Stimulated activated CD4-positive, alpha-beta T cell treated with anti-CD3 and anti-CD28 coated beads, Interleukin-1b, Interleukin-23, amount 100 ng/mL, for 24 hours (primary cell): ENCODE measurements at regions not wholly inside any gene's neighbourhood (a gene's known extent, or its start where the extent isn't known, plus 50 kb on each side); places are given as distances from the start of the nearest gene placed in this dataset.
"Not testable (repeated sequence)": the region's sequence is repeated elsewhere in the genome, so short reads cannot be mapped to it uniquely, and the experiment has no call there.

Experiments
- DNase-seq, 4 experiments: peaks; one replicate each; pipeline ENCODE4 v3.0.0-alpha.2; 2020; ENCODE audit warnings: low read depth in 4 of 4, low spot score in 1 of 4

DNA sequence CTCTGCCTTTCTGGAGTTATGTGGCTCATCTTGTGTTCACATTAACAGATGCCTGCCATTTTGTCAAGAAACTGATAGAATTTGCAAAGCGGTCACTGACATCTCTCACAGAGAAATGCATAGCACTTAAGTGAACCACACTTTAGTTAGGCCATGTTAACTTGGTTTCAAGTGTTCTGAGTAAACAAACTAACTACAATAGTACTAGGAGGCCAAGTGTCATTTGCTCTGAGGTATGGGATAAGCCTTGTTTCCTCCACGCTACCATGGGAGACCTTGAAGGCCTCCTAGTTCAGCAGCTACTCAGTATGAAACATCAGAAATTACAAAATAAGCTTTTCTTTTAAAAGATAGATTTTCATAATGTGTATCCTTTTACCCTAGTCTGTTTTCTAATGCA lies 143.5 kb upstream of the MARCKS start:
- DNase-seq: no peak

DNA sequence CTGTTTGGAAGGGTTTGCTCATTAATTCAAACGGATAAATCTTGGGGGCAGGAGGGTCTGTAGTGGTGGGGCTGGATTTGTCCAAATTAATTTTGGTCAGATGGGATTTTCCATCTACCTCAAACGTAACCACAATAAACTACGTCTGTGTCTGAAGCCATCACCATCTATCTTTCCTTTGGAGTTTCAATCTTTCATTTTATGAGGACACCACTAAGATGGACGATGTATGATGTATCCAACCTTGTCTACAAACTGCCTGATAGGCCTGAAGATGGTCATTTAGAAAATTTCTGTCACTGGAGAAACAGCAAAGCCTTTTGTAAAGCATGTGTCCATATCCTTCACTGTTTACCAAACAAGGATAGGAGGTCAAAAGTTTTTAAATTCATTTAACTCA lies 138.6 kb upstream of the MARCKS start:
- no peak for DNase-seq

DNA sequence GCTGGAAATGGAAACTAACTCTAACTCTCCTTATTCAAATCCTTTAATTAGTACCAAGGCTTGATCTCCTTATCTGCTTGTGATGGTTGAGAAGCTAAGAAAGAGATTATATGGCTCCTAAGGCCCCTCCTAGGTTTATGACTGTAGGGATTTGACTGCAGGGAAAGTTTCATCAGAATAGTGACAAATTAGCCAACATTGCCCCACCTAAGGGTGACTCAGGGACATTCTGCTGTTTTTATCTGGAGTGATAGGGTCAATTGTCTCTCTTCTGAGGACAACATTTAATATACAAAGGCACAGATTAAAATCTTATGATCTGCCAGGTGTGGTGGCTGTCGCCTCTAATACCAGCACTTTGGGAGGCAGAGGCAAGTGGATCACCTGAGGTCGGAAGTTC lies 138.1 kb upstream of the MARCKS start:
- DNase-seq: no peak

DNA sequence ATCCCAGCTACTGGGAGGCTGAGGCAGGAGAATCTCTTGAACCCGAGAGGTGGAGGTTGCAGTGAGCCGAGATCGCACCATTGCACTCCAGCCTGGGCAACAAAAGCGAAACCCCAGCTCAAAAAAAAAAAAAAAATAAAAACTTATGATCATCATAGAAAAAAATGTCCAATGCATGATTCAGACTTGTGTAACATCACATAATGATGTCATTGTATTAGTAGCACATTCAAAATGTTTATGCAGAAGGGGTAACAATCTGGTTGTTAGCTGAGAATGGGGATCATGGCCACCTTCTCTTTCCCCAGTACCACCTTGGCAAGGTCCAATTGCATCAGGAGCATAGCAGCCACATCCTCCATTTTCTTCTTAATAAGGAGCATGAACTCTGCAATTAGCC lies 137.6 kb upstream of the MARCKS start:
- DNase-seq: no peak

DNA sequence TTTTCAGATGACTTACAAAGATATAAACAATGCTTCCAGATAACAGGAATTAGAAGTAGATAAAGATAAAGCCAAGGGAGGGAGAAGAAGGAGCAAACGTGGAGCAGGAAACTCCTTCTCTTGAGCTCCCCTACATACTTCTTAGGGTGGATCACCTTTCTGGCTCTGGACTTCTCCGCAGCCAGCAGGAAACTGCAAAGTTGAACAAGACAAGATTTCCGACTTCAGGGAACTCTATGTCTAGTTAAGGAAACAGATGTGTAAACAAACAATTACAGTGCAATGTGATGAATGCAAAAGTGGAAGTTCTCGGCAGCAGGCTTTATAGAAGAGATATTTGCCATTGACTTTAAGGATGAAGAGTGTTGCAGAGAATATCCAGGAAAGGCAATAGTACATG lies 134.0 kb upstream of the MARCKS start:
- DNase-seq: no peak

DNA sequence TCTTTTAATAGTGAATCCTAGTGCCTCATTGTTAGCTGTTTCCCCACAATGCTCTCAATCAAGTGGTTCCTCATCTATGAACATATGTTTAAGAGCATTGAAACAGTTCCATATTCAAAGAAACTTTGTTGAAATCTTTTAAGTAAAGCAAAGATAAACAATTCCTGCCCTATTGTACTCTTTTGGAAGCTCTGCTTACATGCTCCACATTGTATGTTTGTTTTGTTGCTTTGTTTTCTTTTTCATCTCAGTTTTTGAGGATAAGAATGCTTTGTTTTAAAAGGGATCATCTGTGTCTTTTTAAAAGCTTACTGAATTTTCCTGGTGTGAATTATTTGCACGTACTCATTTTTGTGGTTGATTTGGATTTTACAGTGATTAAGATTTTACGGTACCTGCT lies 132.2 kb upstream of the MARCKS start:
- DNase-seq: not testable (repeated sequence)

DNA sequence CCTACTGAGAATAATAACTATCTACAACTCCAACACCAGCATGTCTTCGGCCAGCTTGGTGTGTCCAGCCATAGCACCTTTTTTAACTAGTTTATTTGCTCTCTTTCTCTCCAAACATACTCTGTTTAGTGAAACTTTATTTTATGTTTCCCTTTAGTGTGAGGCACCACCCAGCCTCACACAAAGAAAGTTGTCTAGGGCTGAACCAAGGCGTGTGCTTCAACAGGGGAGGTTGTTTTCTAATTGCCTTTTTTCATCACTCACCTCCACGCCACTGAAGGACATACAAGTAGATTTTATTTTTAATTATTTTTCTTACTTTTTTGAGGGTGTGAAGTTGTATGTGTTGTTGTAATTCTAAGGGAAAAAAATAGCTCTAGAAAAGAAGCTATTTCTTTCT lies 125.6 kb upstream of the MARCKS start:
- DNase-seq: no peak

DNA sequence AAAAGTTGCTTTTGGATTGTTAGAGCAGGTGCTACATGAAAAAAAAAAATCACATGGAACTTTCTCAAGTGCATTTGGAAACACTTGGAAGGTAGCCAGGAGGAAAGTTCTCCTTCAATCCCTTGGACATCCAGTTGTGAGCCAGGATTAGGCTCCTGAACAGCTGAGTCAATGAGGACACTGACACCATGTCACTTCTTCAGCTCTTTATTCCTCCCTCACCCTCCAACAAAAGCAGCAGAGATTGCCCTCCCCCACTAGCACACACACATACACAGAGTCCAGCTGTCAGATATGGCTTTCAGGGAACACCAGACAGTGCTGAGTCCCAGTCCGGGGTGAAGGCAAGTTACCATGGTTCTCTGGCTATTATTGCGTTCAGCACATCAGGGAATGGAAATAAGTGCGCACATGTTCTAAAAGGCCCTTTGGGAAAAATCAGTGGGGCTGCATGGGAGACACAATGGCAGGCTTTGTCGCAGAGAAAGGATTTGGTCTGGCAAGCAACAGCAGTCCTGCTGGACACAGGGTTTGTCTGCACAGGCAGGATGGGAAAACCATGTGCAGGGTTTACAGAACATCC lies 124.7 kb upstream of the MARCKS start:
- no peak for DNase-seq

DNA sequence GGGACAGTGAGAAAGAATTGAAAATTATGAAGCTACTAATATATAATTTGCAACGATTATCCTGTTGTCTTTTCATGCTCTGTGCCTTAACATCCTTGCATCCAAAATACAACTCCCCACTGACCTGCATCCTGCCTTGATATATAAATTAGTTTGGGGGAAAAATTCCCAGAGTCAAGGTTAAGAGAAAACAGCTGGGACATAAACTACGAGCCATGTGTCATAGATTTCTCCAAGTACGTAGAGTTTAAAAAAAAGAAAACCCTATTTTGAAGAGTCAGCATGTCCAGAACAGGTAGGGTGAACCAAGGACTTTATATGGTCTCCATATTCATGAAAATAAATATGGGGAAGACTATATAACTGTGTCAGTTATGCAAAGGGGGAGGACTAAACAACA lies 123.8 kb upstream of the MARCKS start:
- DNase-seq: no peak

DNA sequence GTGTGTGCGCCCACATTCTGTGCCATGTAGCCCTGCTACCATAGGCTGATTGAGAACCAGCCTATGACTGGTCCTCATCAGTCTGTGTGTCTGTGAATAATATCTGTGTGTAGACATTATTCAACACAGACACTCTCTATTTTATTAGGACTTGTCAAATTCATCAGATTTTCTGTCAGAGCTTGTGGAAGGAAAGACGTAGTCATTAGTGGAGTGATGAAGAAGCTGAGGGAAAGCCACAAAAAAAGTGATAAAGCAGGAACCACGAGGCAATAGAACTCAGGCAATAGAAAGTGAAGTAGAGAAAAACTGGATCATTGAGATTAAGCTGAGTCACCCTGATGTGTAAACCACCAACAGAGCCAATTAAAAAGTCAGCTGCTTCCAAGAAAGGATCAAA lies 122.2 kb upstream of the MARCKS start:
- DNase-seq: no peak

DNA sequence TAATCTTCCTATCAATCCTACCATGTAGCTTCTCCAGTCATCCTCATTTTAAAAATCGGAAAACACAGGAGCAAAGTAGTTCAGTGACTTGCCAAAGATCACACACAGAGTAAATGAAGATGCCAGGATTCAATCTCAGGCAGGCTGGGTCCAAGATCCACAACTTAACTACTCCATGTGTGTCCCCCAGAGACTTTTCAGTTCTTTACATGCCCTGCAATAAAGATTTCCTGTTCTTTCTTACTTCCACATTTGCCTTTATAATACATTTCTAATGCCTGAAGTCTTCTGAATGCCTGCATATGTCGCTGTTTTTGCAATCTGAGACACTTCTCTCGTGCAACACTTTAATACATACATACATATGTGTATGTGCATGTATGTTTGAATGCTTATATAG lies 121.7 kb upstream of the MARCKS start:
- DNase-seq: no peak

DNA sequence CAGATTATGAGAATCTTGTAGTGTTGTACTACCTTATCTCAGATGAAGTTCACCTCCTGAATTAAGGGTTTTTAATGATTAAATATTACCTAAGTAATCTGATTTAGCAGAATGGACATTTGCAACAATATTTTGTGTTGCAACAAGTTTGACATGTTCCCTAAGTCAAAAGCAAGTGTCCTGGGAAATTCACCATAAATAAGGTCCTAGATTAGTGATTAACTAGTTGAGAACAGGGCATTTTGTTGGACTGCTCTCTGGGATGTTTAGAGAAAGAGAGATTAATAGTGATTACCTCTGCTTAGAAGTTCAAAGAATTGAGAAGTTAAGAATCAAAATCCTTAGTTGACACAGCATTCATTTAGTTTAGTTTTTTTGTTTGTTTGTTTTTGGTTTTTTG lies 120.2 kb upstream of the MARCKS start:
- no peak for DNase-seq

DNA sequence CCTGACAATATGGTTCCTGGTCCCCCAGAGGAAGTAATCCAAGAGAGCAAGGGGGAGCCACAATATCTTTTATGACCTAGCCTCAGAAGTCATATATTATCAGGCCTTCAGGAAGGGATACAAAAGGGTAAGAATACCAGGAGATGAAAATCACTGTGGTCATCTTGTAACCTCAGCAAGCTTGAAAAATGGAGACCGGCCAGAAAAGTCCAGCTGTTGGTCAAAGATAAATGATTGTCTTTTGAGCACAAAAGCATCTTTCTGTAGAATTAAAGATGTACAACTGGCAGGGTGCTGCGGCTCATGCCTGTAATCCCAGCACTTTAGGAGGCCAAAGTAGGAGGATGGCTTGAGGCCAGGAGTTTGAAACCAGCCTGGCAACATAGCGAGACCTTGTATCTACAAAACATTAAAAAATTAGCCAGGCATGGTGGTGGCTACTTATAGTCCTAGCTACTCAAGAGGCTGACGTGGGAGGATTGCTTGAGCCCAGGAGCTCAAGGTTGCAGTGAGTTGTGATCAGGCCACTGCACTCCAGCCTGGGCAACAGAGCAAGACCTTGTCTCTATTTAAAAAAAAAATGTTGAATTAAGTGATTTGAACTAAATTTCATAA lies 118.0 kb upstream of the MARCKS start:
- DNase-seq: no peak

DNA sequence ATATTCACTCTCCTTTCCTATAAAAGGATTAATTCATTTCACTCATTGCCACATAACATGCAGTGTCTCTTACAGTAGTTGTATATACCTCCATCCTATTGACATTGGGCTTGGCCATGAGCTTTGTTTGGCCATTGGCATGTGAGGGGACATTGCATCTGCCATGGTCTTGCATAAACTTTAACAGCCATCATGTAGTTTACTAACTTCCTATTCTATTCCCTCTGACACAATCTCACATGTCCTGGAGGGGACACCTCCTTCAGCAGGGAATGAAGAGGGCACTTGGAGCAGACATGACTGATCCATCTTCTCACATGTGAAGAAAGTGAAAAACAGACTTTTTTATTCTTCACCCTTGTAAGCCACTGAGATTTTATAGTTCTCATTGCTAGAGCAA lies 115.5 kb upstream of the MARCKS start:
- no peak for DNase-seq

DNA sequence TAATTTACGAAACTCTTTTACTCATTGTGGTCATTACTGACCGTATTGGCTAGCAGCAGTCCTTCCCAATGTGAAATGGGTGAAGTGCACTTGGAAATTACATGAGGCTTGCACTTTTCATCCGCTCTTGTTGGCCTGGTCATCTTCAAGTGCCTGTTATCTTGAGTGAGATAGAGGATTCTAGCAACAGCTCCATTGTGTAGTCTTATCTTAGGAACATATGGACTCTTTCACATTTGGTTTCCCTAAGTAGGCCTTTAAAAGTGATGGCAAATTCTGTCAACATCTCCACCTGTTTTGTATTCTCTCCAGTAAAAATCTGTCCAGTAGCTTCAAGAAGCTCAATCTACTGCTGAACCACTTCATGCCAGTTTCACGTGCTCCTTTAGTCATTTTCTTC lies 114.8 kb upstream of the MARCKS start:
- DNase-seq: no peak

DNA sequence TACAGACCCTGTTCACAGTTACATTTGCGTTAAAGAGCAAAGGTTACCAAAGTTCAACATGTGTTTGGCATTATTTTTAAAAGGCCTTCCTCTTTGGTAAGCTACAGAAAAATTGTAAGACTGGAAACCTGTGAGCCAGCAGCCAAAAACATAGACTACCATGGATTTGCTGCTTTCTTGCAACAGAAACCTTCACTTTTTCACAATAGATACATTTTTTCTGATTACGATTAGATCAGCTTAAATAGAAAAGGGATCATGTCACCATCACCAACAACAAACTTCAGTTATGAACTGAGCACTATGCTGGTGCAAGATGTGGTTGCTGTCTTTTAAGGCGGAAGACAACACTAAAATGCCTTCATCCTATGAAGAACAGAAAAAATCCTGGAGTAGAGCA lies 112.3 kb upstream of the MARCKS start:
- DNase-seq: no peak

DNA sequence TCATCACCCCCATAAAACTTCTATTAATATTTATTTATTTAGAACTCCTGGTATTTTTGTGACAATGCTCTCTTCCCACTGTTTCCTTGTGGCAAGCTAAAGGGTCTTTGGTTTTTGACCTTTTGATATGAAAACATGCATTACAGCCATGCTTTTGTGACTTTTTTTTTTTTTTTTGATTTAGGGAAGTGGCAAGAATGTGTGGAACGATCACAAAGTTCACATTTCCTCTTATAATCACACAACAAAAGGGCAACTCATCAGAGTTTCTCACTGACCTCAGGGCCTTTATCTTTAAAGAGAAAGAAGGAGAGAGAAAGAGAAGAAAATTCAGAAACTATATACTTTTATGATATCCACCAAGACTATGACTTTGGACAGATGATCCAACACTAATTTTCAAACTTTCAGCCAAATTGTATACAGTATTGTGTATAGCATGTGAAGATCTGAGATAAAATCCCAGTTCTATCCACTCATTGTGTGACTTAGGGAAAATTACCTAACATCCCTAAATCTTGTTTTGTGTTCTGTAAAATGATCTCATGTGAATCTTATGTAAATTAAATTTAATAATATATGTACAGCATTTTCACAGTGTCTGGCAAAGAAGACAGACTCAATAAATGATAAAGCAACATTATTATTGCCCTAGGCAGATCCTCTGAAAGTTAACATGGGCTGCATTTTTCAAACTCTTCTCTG lies 106.8 kb upstream of the MARCKS start:
- no peak for DNase-seq

DNA sequence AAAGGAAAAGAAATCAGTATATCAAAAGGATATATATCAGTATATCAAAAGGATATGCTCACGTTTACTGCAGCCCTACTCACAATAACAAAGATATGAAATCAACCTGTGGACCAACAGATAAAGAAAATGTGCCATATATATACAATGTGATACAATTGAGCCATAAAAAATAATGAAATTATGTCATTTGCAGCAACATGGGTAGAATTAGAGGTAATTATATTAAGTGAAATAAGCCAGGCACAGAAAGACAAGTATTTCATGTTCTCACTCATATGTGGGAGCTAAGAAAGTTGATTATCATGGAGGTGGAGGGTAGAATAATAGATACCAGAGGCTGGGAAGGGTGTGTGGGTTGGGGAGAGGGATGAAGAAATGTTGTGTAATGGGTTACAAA lies 102.9 kb upstream of the MARCKS start:
- DNase-seq: no peak

DNA sequence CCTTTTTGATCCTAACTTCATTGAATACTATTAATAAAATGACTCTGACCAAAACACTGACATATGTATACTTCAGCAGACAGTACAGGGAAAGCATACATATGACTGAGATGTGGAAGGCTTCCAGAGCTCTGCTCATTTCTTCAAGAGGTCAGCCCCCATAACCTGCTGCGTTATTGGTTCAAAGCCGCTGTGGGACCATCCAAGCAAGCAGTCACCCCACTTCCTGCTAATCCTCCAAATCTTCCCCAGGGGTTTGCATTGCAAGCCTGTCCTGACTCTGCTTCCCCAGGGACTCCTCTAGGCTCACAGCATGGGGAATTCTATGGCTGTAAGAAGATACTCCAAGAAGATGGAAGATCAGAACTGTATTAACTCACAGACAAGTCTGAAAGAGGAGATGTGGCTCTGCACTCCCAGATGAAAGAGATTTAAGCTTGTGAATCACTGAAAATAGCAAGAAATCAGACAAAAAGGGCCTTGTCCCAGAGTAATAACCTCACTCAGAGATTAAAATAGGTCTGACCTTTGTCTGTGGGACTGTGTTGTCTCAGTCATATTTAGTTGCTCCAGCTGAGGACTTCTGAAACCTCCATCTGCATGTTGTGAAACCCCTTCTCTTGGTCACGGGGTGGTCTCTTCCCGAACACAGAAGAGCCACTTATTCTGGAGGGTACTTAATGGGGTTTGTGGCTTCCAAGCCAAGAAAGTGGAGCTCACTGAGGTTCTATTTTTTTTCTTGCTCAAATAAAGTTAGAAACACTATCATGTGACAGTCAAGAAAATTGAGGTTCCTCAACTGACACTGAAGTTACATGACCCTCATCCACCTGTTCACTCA lies 101.5 kb upstream of the MARCKS start:
- DNase-seq: no peak

DNA sequence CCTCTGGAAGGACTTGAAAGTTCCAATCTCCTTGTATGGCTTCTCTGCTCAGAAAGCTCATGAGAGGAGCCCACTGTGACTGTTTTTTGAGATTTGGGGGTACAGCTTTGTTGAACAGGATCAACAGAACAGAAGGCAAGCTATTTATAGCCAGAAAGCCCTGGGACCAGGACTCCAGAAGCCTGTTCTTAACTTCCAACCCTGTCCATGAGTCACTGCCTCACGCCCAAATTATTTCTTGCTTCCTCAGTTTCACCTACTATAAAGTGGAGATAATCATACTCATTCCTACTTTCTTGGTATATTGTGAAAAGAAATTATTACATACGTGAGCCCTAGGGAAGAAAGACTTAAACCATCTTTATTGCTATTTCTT lies 100.9 kb upstream of the MARCKS start:
- no peak for DNase-seq

DNA sequence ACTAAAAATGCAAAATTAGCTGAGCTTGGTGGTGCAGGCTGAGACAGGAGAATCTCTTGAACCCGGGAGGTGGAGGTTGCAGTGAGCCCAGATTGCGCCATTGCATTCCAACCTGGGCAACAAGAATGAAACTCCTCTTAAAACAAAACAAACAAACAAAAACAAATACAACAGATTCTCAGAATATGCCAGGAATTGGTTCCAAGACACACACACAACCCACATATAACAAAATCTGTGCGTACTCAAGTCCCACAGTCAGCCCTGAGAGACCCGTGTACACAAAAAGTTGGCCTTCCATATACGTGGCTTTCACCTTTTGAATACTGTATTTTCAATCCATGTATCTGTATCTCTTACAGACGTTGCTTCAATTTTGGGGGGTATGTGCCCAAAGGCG lies 98.9 kb upstream of the MARCKS start:
- DNase-seq: no peak
